Activated T-cell treated with anti-CD3 and anti-CD28 coated beads, Interleukin-2, amount 50 U/mL, for 72 hours (primary cell): ENCODE measurements at regions not wholly inside any gene's neighbourhood (a gene's known extent, or its start where the extent isn't known, plus 50 kb on each side); places are given as distances from the start of the nearest gene placed in this dataset.

Source experiments
- ATAC-seq, 2 donors: fragments of 150-1000 bp; cut with Tn5 transposase; replicated peaks in 1 of 2; 2 replicates each; pipeline ENCODE4 v1.10.0; 2021; ENCODE audit warnings: moderate library complexity in 2 of 2, mild to moderate bottlenecking in 1 of 2
- DNase-seq, 2 donors: peaks; one replicate each; pipeline ENCODE4 v3.0.0; 2021 to 2022; ENCODE audit warnings: mixed read lengths in 1 of 2
- H3K27ac Mint-ChIP-seq: one replicate; pipeline ENCODE4 v1.8.0; 2022; ENCODE audit warnings: mild to moderate bottlenecking, moderate library complexity, mixed read lengths
- H3K27me3 Mint-ChIP-seq: one replicate; pipeline ENCODE4 v1.8.0; 2022; ENCODE audit warnings: low read depth, mixed read lengths
- H3K36me3 Mint-ChIP-seq, 2 donors: one replicate each; pipeline ENCODE4 v1.8.0; 2022; ENCODE audit warnings: mixed read lengths in 2 of 2, mild to moderate bottlenecking in 1 of 2; ENCODE audit not compliant: insufficient read depth in 2 of 2
- H3K4me1 Mint-ChIP-seq: one replicate; pipeline ENCODE4 v1.8.0; 2022; ENCODE audit warnings: low read depth, mixed read lengths
- H3K4me3 Mint-ChIP-seq, 2 donors: one replicate each; pipeline ENCODE4 v1.8.0; 2022; ENCODE audit warnings: mild to moderate bottlenecking in 2 of 2, mixed read lengths in 2 of 2, moderate library complexity in 2 of 2
- H3K9me3 Mint-ChIP-seq, 2 donors: one replicate each; pipeline ENCODE4 v1.8.0; 2022; ENCODE audit warnings: mixed read lengths in 2 of 2

GRCh38 chr18:65021021-65021420 is 729.8 kb upstream of the CDH7 start:
- H3K4me1 Mint-ChIP-seq, result no peaks in the 10 kb centered on the region
- H3K36me3 Mint-ChIP-seq, result no peaks in the 10 kb centered on the region
- H3K9me3 Mint-ChIP-seq, result peaks cover 1 to 4% of the 10 kb centered on the region in 2 donors
- no peaks in the 10 kb centered on the region for H3K27me3 Mint-ChIP-seq
- no peak overlapping the region for H3K4me3 Mint-ChIP-seq
- no peak for DNase-seq
- no peak for ATAC-seq
- H3K27ac Mint-ChIP-seq, result no peak overlapping the region

- no peaks in the 10 kb centered on the region for H3K4me1 Mint-ChIP-seq
- H3K27me3 Mint-ChIP-seq, result no peaks in the 10 kb centered on the region
- H3K9me3 Mint-ChIP-seq, result peaks cover 3% of the 10 kb centered on the region in 2 donors
- DNase-seq (no peak), ATAC-seq (no peak)
- H3K36me3 Mint-ChIP-seq, result no peaks in the 10 kb centered on the region
- H3K4me3 Mint-ChIP-seq, result no peak overlapping the region
- H3K27ac Mint-ChIP-seq, result no peak overlapping the region
Measured at GRCh38 chr18:65018184-65018583, 732.6 kb upstream of the CDH7 start.

GRCh38 chr18:65017372-65017760 is 733.4 kb upstream of the CDH7 start:
- no peak overlapping the region for H3K4me3 Mint-ChIP-seq
- DNase-seq (no peak), ATAC-seq (no peak)
- H3K36me3 Mint-ChIP-seq, result peaks cover 0 to under 1% of the 10 kb centered on the region in 2 donors
- no peaks in the 10 kb centered on the region for H3K4me1 Mint-ChIP-seq
- H3K27ac Mint-ChIP-seq, result no peak overlapping the region
- no peaks in the 10 kb centered on the region for H3K27me3 Mint-ChIP-seq
- H3K9me3 Mint-ChIP-seq, result peaks cover 3 to 6% of the 10 kb centered on the region in 2 donors

GRCh38 chr18:65016631-65017371 is 734.0 kb upstream of the CDH7 start:
- ATAC-seq (no peak), DNase-seq (no peak)
- H3K27me3 Mint-ChIP-seq, result no peaks in the 10 kb centered on the region
- H3K4me1 Mint-ChIP-seq, result no peaks in the 10 kb centered on the region
- H3K27ac Mint-ChIP-seq, result no peak overlapping the region
- H3K36me3 Mint-ChIP-seq, result peaks cover 0 to 3% of the 10 kb centered on the region in 2 donors
- H3K9me3 Mint-ChIP-seq, result peaks cover 3 to 9% of the 10 kb centered on the region in 2 donors
- H3K4me3 Mint-ChIP-seq, result no peak overlapping the region

- DNase-seq, result no peak
- peaks cover 0 to 2% of the 10 kb centered on the region in 2 donors for H3K36me3 Mint-ChIP-seq
- ATAC-seq, result no peak
- H3K9me3 Mint-ChIP-seq, result peaks cover 0 to 2% of the 10 kb centered on the region in 2 donors
- H3K27me3 Mint-ChIP-seq, result no peaks in the 10 kb centered on the region
- H3K4me1 Mint-ChIP-seq, result no peaks in the 10 kb centered on the region
- H3K4me3 Mint-ChIP-seq, result no peak overlapping the region
- H3K27ac Mint-ChIP-seq, result no peak overlapping the region
Measured at GRCh38 chr18:64994370-64994769, 756.4 kb upstream of the CDH7 start.

GRCh38 chr18:64993695-64994094 is 757.1 kb upstream of the CDH7 start:
- H3K4me1 Mint-ChIP-seq, result no peaks in the 10 kb centered on the region
- DNase-seq (no peak), ATAC-seq (no peak)
- no peak overlapping the region for H3K4me3 Mint-ChIP-seq
- peaks cover 0 to 2% of the 10 kb centered on the region in 2 donors for H3K36me3 Mint-ChIP-seq
- no peak overlapping the region for H3K27ac Mint-ChIP-seq
- peaks cover 2 to 4% of the 10 kb centered on the region in 2 donors for H3K9me3 Mint-ChIP-seq
- no peaks in the 10 kb centered on the region for H3K27me3 Mint-ChIP-seq

GRCh38 chr18:64992654-64993053 is 758.2 kb upstream of the CDH7 start:
- Mint-ChIP-seq H3K4me1 (no peaks in the 10 kb centered on the region), H3K27ac (no peak overlapping the region), H3K9me3 (peaks cover 2 to 6% of the 10 kb centered on the region in 2 donors), H3K27me3 (no peaks in the 10 kb centered on the region), H3K36me3 (peaks cover 0 to 2% of the 10 kb centered on the region in 2 donors), H3K4me3 (no peak overlapping the region)
- ATAC-seq (no peak), DNase-seq (no peak)

GRCh38 chr18:64991102-64991501 is 759.7 kb upstream of the CDH7 start:
- Mint-ChIP-seq H3K27ac (no peak overlapping the region), H3K9me3 (peaks cover 2 to 6% of the 10 kb centered on the region in 2 donors), H3K27me3 (no peaks in the 10 kb centered on the region), H3K4me1 (no peaks in the 10 kb centered on the region), H3K36me3 (peaks cover 0 to 2% of the 10 kb centered on the region in 2 donors), H3K4me3 (no peak overlapping the region)
- DNase-seq (no peak), ATAC-seq (no peak)

- H3K4me3 Mint-ChIP-seq, result no peak overlapping the region
- peaks cover 0 to 2% of the 10 kb centered on the region in 2 donors for H3K36me3 Mint-ChIP-seq
Measured at GRCh38 chr18:64986906-64987495, 763.8 kb upstream of the CDH7 start.

GRCh38 chr18:64983497-64984238 is 767.1 kb upstream of the CDH7 start:
- no peaks in the 10 kb centered on the region for H3K36me3 Mint-ChIP-seq
- no peaks in the 10 kb centered on the region for H3K27me3 Mint-ChIP-seq
- H3K27ac Mint-ChIP-seq, result no peak overlapping the region
- no peak overlapping the region for H3K4me3 Mint-ChIP-seq
- H3K9me3 Mint-ChIP-seq, result peaks cover 0 to 2% of the 10 kb centered on the region in 2 donors
- DNase-seq (no peak), ATAC-seq (no peak)
- H3K4me1 Mint-ChIP-seq, result no peaks in the 10 kb centered on the region

More at GRCh38 chr18:64986906-64987495, 763.8 kb upstream of the CDH7 start:
- DNase-seq (no peak), ATAC-seq (no peak)
- Mint-ChIP-seq H3K27me3 (no peaks in the 10 kb centered on the region), H3K27ac (no peak overlapping the region), H3K4me1 (no peaks in the 10 kb centered on the region), H3K9me3 (peaks cover 2 to 4% of the 10 kb centered on the region in 2 donors)

- Mint-ChIP-seq H3K36me3 (no peaks in the 10 kb centered on the region), H3K27ac (no peak overlapping the region), H3K9me3 (no peaks in the 10 kb centered on the region), H3K4me1 (no peaks in the 10 kb centered on the region), H3K4me3 (no peak overlapping the region), H3K27me3 (no peaks in the 10 kb centered on the region)
- DNase-seq, result no peak
- ATAC-seq, result no peak
Measured at GRCh38 chr18:64982414-64983055, 768.3 kb upstream of the CDH7 start.

- ATAC-seq, result no peak
- Mint-ChIP-seq H3K9me3 (no peaks in the 10 kb centered on the region), H3K36me3 (no peaks in the 10 kb centered on the region), H3K4me1 (no peaks in the 10 kb centered on the region), H3K4me3 (no peak overlapping the region), H3K27me3 (no peaks in the 10 kb centered on the region), H3K27ac (no peak overlapping the region)
- DNase-seq, result no peak
Measured at GRCh38 chr18:64981915-64982314, 768.9 kb upstream of the CDH7 start.

GRCh38 chr18:64979791-64980190 is 771.0 kb upstream of the CDH7 start:
- Mint-ChIP-seq H3K4me3 (no peak overlapping the region), H3K27ac (no peak overlapping the region), H3K36me3 (no peaks in the 10 kb centered on the region), H3K27me3 (no peaks in the 10 kb centered on the region), H3K4me1 (no peaks in the 10 kb centered on the region), H3K9me3 (peaks cover 0 to 1% of the 10 kb centered on the region in 2 donors)
- DNase-seq, result no peak
- ATAC-seq, result no peak
